GM19238 (cell line): ENCODE measurements at regions not wholly inside any gene's neighbourhood (a gene's known extent, or its start where the extent isn't known, plus 50 kb on each side); places are given as distances from the start of the nearest gene placed in this dataset.

Experiments used
- DNase-seq: peaks from one replicate; pipeline ENCODE4 v3.0.0; 2011; ENCODE audit warnings: low spot score; ENCODE audit not compliant: insufficient read length

- DNase-seq: no peak
Measured at GRCh38 chr12:116482179-116482578, 77.0 kb upstream of the MAP1LC3B2 start.

- DNase-seq: no peak
Measured at GRCh38 chr12:116482859-116483258, 76.3 kb upstream of the MAP1LC3B2 start.

GRCh38 chr12:116483959-116484750, 75.0 kb upstream of the MAP1LC3B2 start:
- no peak for DNase-seq

GRCh38 chr12:116484807-116485206, 74.4 kb upstream of the MAP1LC3B2 start:
- DNase-seq: no peak

GRCh38 chr12:116489116-116489515, 70.1 kb upstream of the MAP1LC3B2 start:
- DNase-seq: no peak

GRCh38 chr12:116490471-116490870, 68.7 kb upstream of the MAP1LC3B2 start:
- no peak for DNase-seq

GRCh38 chr12:116492703-116493324, 66.4 kb upstream of the MAP1LC3B2 start:
- no peak for DNase-seq

GRCh38 chr12:116495260-116495659, 63.9 kb upstream of the MAP1LC3B2 start:
- no peak for DNase-seq

- DNase-seq: no peak
Measured at GRCh38 chr12:116497051-116497591, 62.1 kb upstream of the MAP1LC3B2 start.

GRCh38 chr12:116498471-116498870, 60.7 kb upstream of the MAP1LC3B2 start:
- no peak for DNase-seq

- no peak for DNase-seq
Measured at GRCh38 chr12:116502141-116502725, 56.9 kb upstream of the MAP1LC3B2 start.

- DNase-seq: no peak
Measured at GRCh38 chr12:116502989-116503496, 56.1 kb upstream of the MAP1LC3B2 start.

- no peak for DNase-seq
Measured at GRCh38 chr12:116504438-116504837, 54.7 kb upstream of the MAP1LC3B2 start.

GRCh38 chr12:116506697-116507064, 52.5 kb upstream of the MAP1LC3B2 start:
- no peak for DNase-seq

- no peak for DNase-seq
Measured at GRCh38 chr12:116508145-116509121, 50.7 kb upstream of the MAP1LC3B2 start.
